ENCODE measurements at regions not wholly inside any gene's neighbourhood (a gene's known extent, or its start where the extent isn't known, plus 50 kb on each side); places are given as distances from the start of the nearest gene placed in this dataset.

GRCh38 chr1:213585959-213586586, 401.7 kb upstream of the PROX1 start:
- TF ChIP-seq TAF1 (IDR thresholded peaks at IDR 0.05; ENCODE audit: low read depth) (no peak), CTCF (IDR thresholded peaks at IDR 0.05; ENCODE audit: poor library complexity, severe bottlenecking) (no peak), POLR2AphosphoS5 (IDR thresholded peaks at IDR 0.05) (no peak), EZH2 (IDR thresholded peaks at IDR 0.05; ENCODE audit: borderline replicate concordance, insufficient read depth, low read length, poor library complexity, severe bottlenecking) (no peak)
